K562 (cell line): ENCODE measurements at regions not wholly inside any gene's neighbourhood (a gene's known extent, or its start where the extent isn't known, plus 50 kb on each side); places are given as distances from the start of the nearest gene placed in this dataset.

Experiments used
- ATAC-seq: fragments of 200-7000 bp; cut with Tn5 transposase; 3 replicates; pipeline ENCODE4 v1.9.1; 2020; ENCODE audit warnings: moderate library complexity
- BruUV-seq: library from RNA; stranded (reverse); fragments of 400-500 nt; replicated peaks from 2 replicates; lab custom pipeline; 2021; lab: Mats Ljungman, UMichigan
- CTCF ChIA-PET: fragments of 300-600 bp; formaldehyde crosslinking; extraction: SDS; loops from one replicate; lab custom pipeline; 2021; ENCODE audit warnings: low intra/inter-chr PET ratio; lab: Yijun Ruan, JAX
- POLR2A ChIA-PET: fragments of 300-600, 350-650 bp; sonication (Branson Sonifier 250); formaldehyde crosslinking; extraction: SDS; loops from one replicate; lab custom pipeline; 2021; ENCODE audit warnings: antibody characterized with exemption, inconsistent platforms; lab: Yijun Ruan, JAX
- DNase-seq, 4 experiments: peaks; one replicate each; pipeline versions ENCODE4 v3.0.0 to v3.0.0-alpha.2; 2011 to 2018; ENCODE audit warnings: low spot score in 3 of 4, mixed read lengths in 3 of 4; ENCODE audit errors: extremely low read depth in 1 of 4
- FAIRE-seq: peaks from 2 replicates; lab custom pipeline; 2011; peaks lifted over from hg19 to GRCh38; lab: Jason Lieb, UNC
- H2AFZ ChIP-seq: 2 replicates; pipeline ENCODE4 v1.6.0; 2011; ENCODE audit warnings: low read depth, low read length, control low read depth, inconsistent platforms
- H3K27ac ChIP-seq: fragments of 200-600 bp; 3 replicates; pipeline ENCODE4 v1.8.0; 2011; ENCODE audit warnings: low read depth, mild to moderate bottlenecking, control low read depth, inconsistent platforms, low read length, moderate library complexity, mixed read lengths; ENCODE audit errors: extremely low read depth
- H3K27me3 ChIP-seq, 2 experiments: fragments of 300-600 bp in 1 of 2; 2 replicates in 1 of 2; 3 replicates in 1 of 2; pipeline versions ENCODE4 v1.6.0 to v1.8.0; 2011; ENCODE audit warnings: inconsistent platforms in 2 of 2, low read length in 2 of 2, mild to moderate bottlenecking in 1 of 2, mixed read lengths in 1 of 2, moderate library complexity in 1 of 2; ENCODE audit not compliant: control insufficient read depth in 2 of 2, insufficient read depth in 2 of 2
- H3K36me3 ChIP-seq: fragments of 300-600 bp; 3 replicates; pipeline ENCODE4 v1.8.0; 2011; ENCODE audit warnings: mild to moderate bottlenecking, low read length, inconsistent platforms; ENCODE audit not compliant: control insufficient read depth, insufficient read depth
- H3K4me1 ChIP-seq, 2 experiments: fragments of 200-600 bp in 1 of 2; replicated peaks in 1 of 2; 2 replicates in 1 of 2; 3 replicates in 1 of 2; pipeline versions ENCODE4 v1.5.1 to v1.8.0; 2011; ENCODE audit warnings: inconsistent platforms in 2 of 2, low read length in 2 of 2, mild to moderate bottlenecking in 1 of 2, mixed read lengths in 1 of 2, moderate library complexity in 1 of 2; ENCODE audit not compliant: control insufficient read depth in 2 of 2, insufficient read depth in 2 of 2
- H3K4me2 ChIP-seq: 2 replicates; pipeline ENCODE4 v1.6.1; 2011; ENCODE audit warnings: low read length, control low read depth, inconsistent platforms, mixed read lengths; ENCODE audit not compliant: insufficient read depth
- H3K4me3 ChIP-seq: fragments of 200-600 bp; sonication (generic), shearing (Covaris generic); 2 replicates; pipeline ENCODE4 v1.5.1; 2016; ENCODE audit warnings: control low read depth, inconsistent platforms
- H3K79me2 ChIP-seq: fragments of 200-600 bp; 3 replicates; pipeline ENCODE4 v1.8.0; 2011; ENCODE audit warnings: low read length, inconsistent platforms; ENCODE audit not compliant: control insufficient read depth, insufficient read depth
- H3K9ac ChIP-seq, 2 experiments: 2 replicates each; pipeline versions ENCODE4 v1.6.0 to v1.6.1; 2011; ENCODE audit warnings: low read depth in 2 of 2, low read length in 2 of 2, control low read depth in 1 of 2, inconsistent platforms in 1 of 2, mild to moderate bottlenecking in 1 of 2, mixed read lengths in 1 of 2; ENCODE audit not compliant: insufficient read depth in 1 of 2
- H3K9me1 ChIP-seq: one replicate; pipeline ENCODE4 v1.6.0; 2011; ENCODE audit warnings: inconsistent platforms, mild to moderate bottlenecking, low read length, moderate library complexity; ENCODE audit not compliant: control insufficient read depth, insufficient read depth
- H3K9me3 ChIP-seq: replicated peaks from 2 replicates; pipeline ENCODE4 v1.5.1; 2011; ENCODE audit warnings: low read depth, low read length, inconsistent platforms; ENCODE audit not compliant: control insufficient read depth, insufficient read depth
- H4K20me1 ChIP-seq: replicated peaks from 2 replicates; pipeline ENCODE4 v1.6.1; 2011; ENCODE audit warnings: low read length, inconsistent platforms, mixed read lengths; ENCODE audit not compliant: control insufficient read depth, insufficient read depth
- DIDO1 ChIP-seq: fragments of 450-650 bp; IDR thresholded peaks from 2 replicates; pipeline ENCODE4 v1.6.1; 2016; ENCODE audit warnings: low read depth, missing biosample characterization, missing genetic modification characterization
- GTF3C2 ChIP-seq: IDR thresholded peaks from 3 replicates; pipeline ENCODE4 v1.6.1; 2011; ENCODE audit warnings: borderline replicate concordance, mild to moderate bottlenecking, moderate library complexity; ENCODE audit not compliant: insufficient read length; ENCODE audit errors: extremely low read depth
- HIVEP1 ChIP-seq: fragments of 250-450 bp; sonication (Bioruptor Pico); IDR thresholded peaks from 2 replicates; pipeline ENCODE4 v1.4.0; 2020; ENCODE audit warnings: mild to moderate bottlenecking
- HNRNPL ChIP-seq: fragments of 200-400 bp; formaldehyde crosslinking; IDR thresholded peaks from 2 replicates; pipeline ENCODE4 v1.6.1; 2017; ENCODE audit warnings: low read depth, mild to moderate bottlenecking, low read length
- LEF1 ChIP-seq: fragments of 450-650 bp; IDR thresholded peaks from 2 replicates; pipeline ENCODE4 v1.6.1; 2016; ENCODE audit warnings: mild to moderate bottlenecking
- MAFK ChIP-seq: IDR thresholded peaks from 2 replicates; pipeline ENCODE4 v1.6.1; 2011; ENCODE audit warnings: low read length, improper control_type of control experiment
- MEIS2 ChIP-seq: fragments of 450-650 bp; IDR thresholded peaks from 2 replicates; pipeline ENCODE4 v1.6.1; 2014; ENCODE audit warnings: mild to moderate bottlenecking; ENCODE audit not compliant: partially characterized antibody
- SETDB1 ChIP-seq: IDR thresholded peaks from one replicate; pipeline ENCODE4 v1.6.1; 2012; ENCODE audit warnings: low read length, control low read depth, inconsistent platforms
- TGIF2 ChIP-seq: sonication (generic); formaldehyde crosslinking; IDR thresholded peaks from 2 replicates; pipeline ENCODE4 v1.8.1; 2022; ENCODE audit warnings: mild to moderate bottlenecking, missing genetic modification reagents, moderate library complexity
- ZBTB17 ChIP-seq: fragments of 450-650 bp; formaldehyde crosslinking; IDR thresholded peaks from 2 replicates; pipeline ENCODE4 v1.4.0; 2020; ENCODE audit warnings: mild to moderate bottlenecking
- ZC3H11A ChIP-seq: IDR thresholded peaks from 2 replicates; pipeline ENCODE4 v1.6.1; 2012; ENCODE audit warnings: low read depth, low read length, improper control_type of control experiment
- ZNF133 ChIP-seq: fragments of 250-450 bp; sonication (Bioruptor Pico); IDR thresholded peaks from 2 replicates; pipeline ENCODE4 v1.4.0; 2020; ENCODE audit warnings: mild to moderate bottlenecking
- WGBS: fragments of 100-300 bp; shearing (Covaris generic); methylation state at CpG from one replicate; pipeline ENCODE4 v1.1.6; 2016; ENCODE audit warnings: low coverage, mixed read lengths; ENCODE audit not compliant: insufficient coverage; ENCODE audit errors: missing lambda C conversion rate; 5-methylcytosine and 5-hydroxymethylcytosine counted together
- in situ Hi-C: fragments of 300-500 bp; cut with MboI; formaldehyde crosslinking; loops from 4 replicates; pipeline ENCODE4 v1.15.0; 2018; ENCODE audit warnings: inconsistent platforms, mixed read lengths
- intact Hi-C: fragments of 100-400 bp; cut with micrococcal nuclease; formaldehyde crosslinking; loops from 2 replicates; pipeline ENCODE4 v1.14.2; 2022
- TF ChIP-seq, protein P1 (sequence below): IDR thresholded peaks from 2 replicates; pipeline ENCODE4 v1.6.1; 2011; ENCODE audit warnings: borderline replicate concordance, low read depth, mild to moderate bottlenecking, moderate library complexity, low read length; ENCODE audit not compliant: insufficient read depth, poor library complexity, severe bottlenecking
- TF ChIP-seq, protein P2 (sequence below): sonication (generic); formaldehyde crosslinking; IDR thresholded peaks from 2 replicates; pipeline ENCODE4 v1.8.1; 2022; ENCODE audit warnings: missing genetic modification reagents
- TF ChIP-seq, protein P3 (sequence below): fragments of 450-650 bp; IDR thresholded peaks from 2 replicates; pipeline ENCODE4 v1.6.1; 2016; ENCODE audit warnings: borderline replicate concordance

- Histone ChIP-seq H3K36me3 (no peaks in the 10 kb centered on the region), H3K9me1 (no peaks in the 10 kb centered on the region), H2AFZ (no peak overlapping the region), H3K4me3 (no peak overlapping the region), H3K79me2 (no peaks in the 10 kb centered on the region), H3K4me1 (no peaks in the 10 kb centered on the region; a peak in 1 of 5 replicates), H3K9ac (no peak overlapping the region), H3K4me2 (no peak overlapping the region), H3K9me3 (no peaks in the 10 kb centered on the region), H3K27me3 (peaks cover 0 to 28% of the 10 kb centered on the region in 2 experiments; a peak in 2 of 5 replicates), H4K20me1 (no peaks in the 10 kb centered on the region), H3K27ac (no peak overlapping the region)
- POLR2A ChIA-PET = interaction anchor here (0.6 kb wide), 2 partner anchors 313 to 383 kb away, joined by 3 read pairs; no protein-coding TSS in a partner anchor
- CTCF ChIA-PET = no interaction called here
- no peak for FAIRE-seq
- in situ Hi-C loops (no loop called here), intact Hi-C loops (no loop called here)
- BruUV-seq = no TSS peak
- no peak for ATAC-seq
- under 1% methylated on average over 9 of the region's 11 CpGs for WGBS
- no peak for DNase-seq
- TF ChIP-seq LEF1 (no peak), MEIS2 (no peak), TGIF2 (CRISPR knock-in tag) (no peak), DIDO1 (tag) (no peak), SETDB1 (no peak), HNRNPL (no peak), HIVEP1 (CRISPR knock-in tag) (no peak), ZNF133 (CRISPR knock-in tag) (no peak), ZBTB17 (no peak), GTF3C2 (no peak), MAFK (no peak), ZC3H11A (no peak)
- TF ChIP-seq, protein P1, sequence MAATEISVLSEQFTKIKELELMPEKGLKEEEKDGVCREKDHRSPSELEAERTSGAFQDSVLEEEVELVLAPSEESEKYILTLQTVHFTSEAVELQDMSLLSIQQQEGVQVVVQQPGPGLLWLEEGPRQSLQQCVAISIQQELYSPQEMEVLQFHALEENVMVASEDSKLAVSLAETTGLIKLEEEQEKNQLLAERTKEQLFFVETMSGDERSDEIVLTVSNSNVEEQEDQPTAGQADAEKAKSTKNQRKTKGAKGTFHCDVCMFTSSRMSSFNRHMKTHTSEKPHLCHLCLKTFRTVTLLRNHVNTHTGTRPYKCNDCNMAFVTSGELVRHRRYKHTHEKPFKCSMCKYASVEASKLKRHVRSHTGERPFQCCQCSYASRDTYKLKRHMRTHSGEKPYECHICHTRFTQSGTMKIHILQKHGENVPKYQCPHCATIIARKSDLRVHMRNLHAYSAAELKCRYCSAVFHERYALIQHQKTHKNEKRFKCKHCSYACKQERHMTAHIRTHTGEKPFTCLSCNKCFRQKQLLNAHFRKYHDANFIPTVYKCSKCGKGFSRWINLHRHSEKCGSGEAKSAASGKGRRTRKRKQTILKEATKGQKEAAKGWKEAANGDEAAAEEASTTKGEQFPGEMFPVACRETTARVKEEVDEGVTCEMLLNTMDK = no peak
- TF ChIP-seq, protein P2, sequence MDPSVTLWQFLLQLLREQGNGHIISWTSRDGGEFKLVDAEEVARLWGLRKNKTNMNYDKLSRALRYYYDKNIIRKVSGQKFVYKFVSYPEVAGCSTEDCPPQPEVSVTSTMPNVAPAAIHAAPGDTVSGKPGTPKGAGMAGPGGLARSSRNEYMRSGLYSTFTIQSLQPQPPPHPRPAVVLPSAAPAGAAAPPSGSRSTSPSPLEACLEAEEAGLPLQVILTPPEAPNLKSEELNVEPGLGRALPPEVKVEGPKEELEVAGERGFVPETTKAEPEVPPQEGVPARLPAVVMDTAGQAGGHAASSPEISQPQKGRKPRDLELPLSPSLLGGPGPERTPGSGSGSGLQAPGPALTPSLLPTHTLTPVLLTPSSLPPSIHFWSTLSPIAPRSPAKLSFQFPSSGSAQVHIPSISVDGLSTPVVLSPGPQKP = no peak
- TF ChIP-seq, protein P3, sequence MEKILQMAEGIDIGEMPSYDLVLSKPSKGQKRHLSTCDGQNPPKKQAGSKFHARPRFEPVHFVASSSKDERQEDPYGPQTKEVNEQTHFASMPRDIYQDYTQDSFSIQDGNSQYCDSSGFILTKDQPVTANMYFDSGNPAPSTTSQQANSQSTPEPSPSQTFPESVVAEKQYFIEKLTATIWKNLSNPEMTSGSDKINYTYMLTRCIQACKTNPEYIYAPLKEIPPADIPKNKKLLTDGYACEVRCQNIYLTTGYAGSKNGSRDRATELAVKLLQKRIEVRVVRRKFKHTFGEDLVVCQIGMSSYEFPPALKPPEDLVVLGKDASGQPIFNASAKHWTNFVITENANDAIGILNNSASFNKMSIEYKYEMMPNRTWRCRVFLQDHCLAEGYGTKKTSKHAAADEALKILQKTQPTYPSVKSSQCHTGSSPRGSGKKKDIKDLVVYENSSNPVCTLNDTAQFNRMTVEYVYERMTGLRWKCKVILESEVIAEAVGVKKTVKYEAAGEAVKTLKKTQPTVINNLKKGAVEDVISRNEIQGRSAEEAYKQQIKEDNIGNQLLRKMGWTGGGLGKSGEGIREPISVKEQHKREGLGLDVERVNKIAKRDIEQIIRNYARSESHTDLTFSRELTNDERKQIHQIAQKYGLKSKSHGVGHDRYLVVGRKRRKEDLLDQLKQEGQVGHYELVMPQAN = no peak
Measured at GRCh38 chr11:11074686-11075335, 217.0 kb upstream of the ZBED5 start.
